ENCODE measurements at regions not wholly inside any gene's neighbourhood (a gene's known extent, or its start where the extent isn't known, plus 50 kb on each side); places are given as distances from the start of the nearest gene placed in this dataset.

DNA sequence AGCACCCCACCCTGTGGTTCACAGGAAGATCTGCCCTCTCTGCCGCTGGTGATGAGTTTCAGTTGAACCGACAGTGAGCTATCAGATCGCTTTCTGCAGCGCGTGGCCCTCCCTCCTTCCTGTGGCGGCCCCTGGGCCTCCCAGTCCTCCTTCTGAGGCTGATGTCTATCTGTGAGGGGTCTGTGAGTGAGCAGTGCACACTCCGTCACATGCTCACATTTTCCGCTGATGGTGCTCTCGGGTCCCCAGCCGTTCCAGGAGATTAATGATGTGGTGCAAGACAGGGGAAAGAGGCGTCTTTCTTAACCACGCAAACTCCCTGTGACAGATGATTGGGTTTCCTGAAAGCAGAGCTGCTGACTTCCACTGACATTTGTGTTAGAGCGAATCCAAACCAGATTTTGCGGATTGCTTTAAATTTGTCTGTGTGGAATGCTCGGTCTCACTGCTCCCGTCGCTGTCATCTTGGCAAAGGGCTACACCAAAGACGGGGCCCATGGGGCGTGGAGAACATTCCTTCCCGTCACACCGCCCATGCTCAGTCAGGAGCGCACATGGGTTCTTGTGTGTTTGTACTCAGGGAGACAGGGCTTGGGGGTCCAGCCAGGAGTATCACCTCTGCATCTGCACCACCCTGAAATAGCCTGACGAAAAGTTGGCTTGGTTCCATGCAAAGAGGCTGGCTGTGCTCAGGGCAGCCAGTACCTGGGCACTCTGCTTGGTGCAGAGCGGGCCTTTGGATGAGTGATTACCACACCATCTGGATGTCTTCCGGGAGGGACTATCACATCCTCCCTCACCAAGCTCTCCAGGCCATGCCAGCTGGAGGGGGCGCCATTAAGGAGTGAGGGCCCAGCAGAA, 154.7 kb upstream of the HS6ST1 start (continued):
- TF ChIP-seq PHF8 (IDR thresholded peaks at IDR 0.05; ENCODE audit: borderline replicate concordance, low read length): no peak
- no peak for TF ChIP-seq TCF3 (CRISPR knock-in tag; IDR thresholded peaks at IDR 0.05)
- peak; percentile 80 for TF ChIP-seq ETV1 (tag; conservative IDR thresholded peaks at IDR 0.05; ENCODE audit: low read depth)
- peak; percentile 70 for TF ChIP-seq GABPA (tag; conservative IDR thresholded peaks at IDR 0.05; ENCODE audit: low read depth)
- TF ChIP-seq KLF6 (CRISPR knock-in tag; IDR thresholded peaks at IDR 0.05; ENCODE audit: borderline replicate concordance): 0 out of 2 replicates have a peak, but pooled peaks have one; percentile 7
- peak; percentile 58; the same call in 1 of the 2 replicates for TF ChIP-seq ZNF584 (CRISPR knock-in tag; IDR thresholded peaks at IDR 0.05; ENCODE audit: low read depth)
- TF ChIP-seq, protein P1, sequence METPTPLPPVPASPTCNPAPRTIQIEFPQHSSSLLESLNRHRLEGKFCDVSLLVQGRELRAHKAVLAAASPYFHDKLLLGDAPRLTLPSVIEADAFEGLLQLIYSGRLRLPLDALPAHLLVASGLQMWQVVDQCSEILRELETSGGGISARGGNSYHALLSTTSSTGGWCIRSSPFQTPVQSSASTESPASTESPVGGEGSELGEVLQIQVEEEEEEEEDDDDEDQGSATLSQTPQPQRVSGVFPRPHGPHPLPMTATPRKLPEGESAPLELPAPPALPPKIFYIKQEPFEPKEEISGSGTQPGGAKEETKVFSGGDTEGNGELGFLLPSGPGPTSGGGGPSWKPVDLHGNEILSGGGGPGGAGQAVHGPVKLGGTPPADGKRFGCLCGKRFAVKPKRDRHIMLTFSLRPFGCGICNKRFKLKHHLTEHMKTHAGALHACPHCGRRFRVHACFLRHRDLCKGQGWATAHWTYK (CRISPR knock-in tag; IDR thresholded peaks at IDR 0.05): 0 out of 2 replicates have a peak, but pooled peaks have one; percentile 36
- TF ChIP-seq, protein P2, sequence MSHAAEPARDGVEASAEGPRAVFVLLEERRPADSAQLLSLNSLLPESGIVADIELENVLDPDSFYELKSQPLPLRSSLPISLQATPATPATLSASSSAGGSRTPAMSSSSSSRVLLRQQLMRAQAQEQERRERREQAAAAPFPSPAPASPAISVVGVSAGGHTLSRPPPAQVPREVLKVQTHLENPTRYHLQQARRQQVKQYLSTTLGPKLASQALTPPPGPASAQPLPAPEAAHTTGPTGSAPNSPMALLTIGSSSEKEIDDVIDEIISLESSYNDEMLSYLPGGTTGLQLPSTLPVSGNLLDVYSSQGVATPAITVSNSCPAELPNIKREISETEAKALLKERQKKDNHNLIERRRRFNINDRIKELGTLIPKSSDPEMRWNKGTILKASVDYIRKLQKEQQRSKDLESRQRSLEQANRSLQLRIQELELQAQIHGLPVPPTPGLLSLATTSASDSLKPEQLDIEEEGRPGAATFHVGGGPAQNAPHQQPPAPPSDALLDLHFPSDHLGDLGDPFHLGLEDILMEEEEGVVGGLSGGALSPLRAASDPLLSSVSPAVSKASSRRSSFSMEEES (CRISPR knock-in tag; IDR thresholded peaks at IDR 0.05): 0 out of 2 replicates have a peak, but pooled peaks have one; percentile 1
- TF ChIP-seq, protein P3, sequence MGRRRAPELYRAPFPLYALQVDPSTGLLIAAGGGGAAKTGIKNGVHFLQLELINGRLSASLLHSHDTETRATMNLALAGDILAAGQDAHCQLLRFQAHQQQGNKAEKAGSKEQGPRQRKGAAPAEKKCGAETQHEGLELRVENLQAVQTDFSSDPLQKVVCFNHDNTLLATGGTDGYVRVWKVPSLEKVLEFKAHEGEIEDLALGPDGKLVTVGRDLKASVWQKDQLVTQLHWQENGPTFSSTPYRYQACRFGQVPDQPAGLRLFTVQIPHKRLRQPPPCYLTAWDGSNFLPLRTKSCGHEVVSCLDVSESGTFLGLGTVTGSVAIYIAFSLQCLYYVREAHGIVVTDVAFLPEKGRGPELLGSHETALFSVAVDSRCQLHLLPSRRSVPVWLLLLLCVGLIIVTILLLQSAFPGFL (CRISPR knock-in tag; IDR thresholded peaks at IDR 0.05): no peak
- TF ChIP-seq CXXC5 (CRISPR knock-in tag; IDR thresholded peaks at IDR 0.05): peak; percentile 76
- TF ChIP-seq ILF3 (IDR thresholded peaks at IDR 0.05; ENCODE audit: borderline replicate concordance): no peak
- TF ChIP-seq ATF1 (CRISPR knock-in tag; IDR thresholded peaks at IDR 0.05): no peak
- peak; percentile 34; the same call in 1 of the 2 replicates for TF ChIP-seq ATF1 (tag; IDR thresholded peaks at IDR 0.05)
- no peak for TF ChIP-seq ETS2 (tag; IDR thresholded peaks at IDR 0.05; ENCODE audit: borderline replicate concordance, poor library complexity, severe bottlenecking)
- TF ChIP-seq ZNF696 (CRISPR knock-in tag; conservative IDR thresholded peaks at IDR 0.05): no peak
- peak; percentile 88 for TF ChIP-seq MEIS2 (IDR thresholded peaks at IDR 0.05; ENCODE audit: partially characterized antibody)
- TF ChIP-seq, protein P4, sequence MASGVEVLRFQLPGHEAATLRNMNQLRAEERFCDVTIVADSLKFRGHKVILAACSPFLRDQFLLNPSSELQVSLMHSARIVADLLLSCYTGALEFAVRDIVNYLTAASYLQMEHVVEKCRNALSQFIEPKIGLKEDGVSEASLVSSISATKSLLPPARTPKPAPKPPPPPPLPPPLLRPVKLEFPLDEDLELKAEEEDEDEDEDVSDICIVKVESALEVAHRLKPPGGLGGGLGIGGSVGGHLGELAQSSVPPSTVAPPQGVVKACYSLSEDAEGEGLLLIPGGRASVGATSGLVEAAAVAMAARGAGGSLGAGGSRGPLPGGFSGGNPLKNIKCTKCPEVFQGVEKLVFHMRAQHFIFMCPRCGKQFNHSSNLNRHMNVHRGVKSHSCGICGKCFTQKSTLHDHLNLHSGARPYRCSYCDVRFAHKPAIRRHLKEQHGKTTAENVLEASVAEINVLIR (CRISPR knock-in tag; IDR thresholded peaks at IDR 0.05): peak; percentile 16; the same call in 1 of the 2 replicates
